ENCODE measurements at regions not wholly inside any gene's neighbourhood (a gene's known extent, or its start where the extent isn't known, plus 50 kb on each side); places are given as distances from the start of the nearest gene placed in this dataset.

GRCh38 chr2:82254728-82255127, 1950.2 kb upstream of the LRRTM1 start:
- CTCF ChIA-PET = no interaction called here
- no peaks in the 10 kb centered on the region for H3K4me1 ChIP-seq (ENCODE audit: control insufficient read depth, insufficient read depth, low read length)
- TF ChIP-seq, protein P1, sequence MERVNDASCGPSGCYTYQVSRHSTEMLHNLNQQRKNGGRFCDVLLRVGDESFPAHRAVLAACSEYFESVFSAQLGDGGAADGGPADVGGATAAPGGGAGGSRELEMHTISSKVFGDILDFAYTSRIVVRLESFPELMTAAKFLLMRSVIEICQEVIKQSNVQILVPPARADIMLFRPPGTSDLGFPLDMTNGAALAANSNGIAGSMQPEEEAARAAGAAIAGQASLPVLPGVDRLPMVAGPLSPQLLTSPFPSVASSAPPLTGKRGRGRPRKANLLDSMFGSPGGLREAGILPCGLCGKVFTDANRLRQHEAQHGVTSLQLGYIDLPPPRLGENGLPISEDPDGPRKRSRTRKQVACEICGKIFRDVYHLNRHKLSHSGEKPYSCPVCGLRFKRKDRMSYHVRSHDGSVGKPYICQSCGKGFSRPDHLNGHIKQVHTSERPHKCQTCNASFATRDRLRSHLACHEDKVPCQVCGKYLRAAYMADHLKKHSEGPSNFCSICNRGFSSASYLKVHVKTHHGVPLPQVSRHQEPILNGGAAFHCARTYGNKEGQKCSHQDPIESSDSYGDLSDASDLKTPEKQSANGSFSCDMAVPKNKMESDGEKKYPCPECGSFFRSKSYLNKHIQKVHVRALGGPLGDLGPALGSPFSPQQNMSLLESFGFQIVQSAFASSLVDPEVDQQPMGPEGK (tag by site-specific recombination; IDR thresholded peaks at IDR 0.05) = no peak
- TF ChIP-seq ZNF366 (tag by site-specific recombination; conservative IDR thresholded peaks at IDR 0.05) = no peak
- TF ChIP-seq BCL11B (tag by site-specific recombination; IDR thresholded peaks at IDR 0.05; ENCODE audit: low read depth) = no peak
- TF ChIP-seq ZNF335 (tag by site-specific recombination; conservative IDR thresholded peaks at IDR 0.05) = no peak
- TF ChIP-seq ZNF132 (tag by site-specific recombination; IDR thresholded peaks at IDR 0.05; ENCODE audit: borderline replicate concordance) = no peak
- TF ChIP-seq MYNN (tag by site-specific recombination; IDR thresholded peaks at IDR 0.05; ENCODE audit: borderline replicate concordance) = no peak
- no peak for TF ChIP-seq ZNF148 (tag by site-specific recombination; IDR thresholded peaks at IDR 0.05; ENCODE audit: borderline replicate concordance)
- TF ChIP-seq ZNF747 (tag by site-specific recombination; IDR thresholded peaks at IDR 0.05) = no peak
- TF ChIP-seq YY2 (tag by site-specific recombination; IDR thresholded peaks at IDR 0.05) = no peak
- no peak for TF ChIP-seq IKZF3 (tag by site-specific recombination; IDR thresholded peaks at IDR 0.05)
- TF ChIP-seq KLF9 (tag by site-specific recombination; IDR thresholded peaks at IDR 0.05; ENCODE audit: low read depth) = no peak
- TF ChIP-seq ZNF621 (tag by site-specific recombination; IDR thresholded peaks at IDR 0.05) = no peak
- TF ChIP-seq ZSCAN30 (tag by site-specific recombination; IDR thresholded peaks at IDR 0.05) = no peak
- no peak overlapping the region for H3K4me3 ChIP-seq (ENCODE audit: low read depth, low read length)
- POLR2A ChIA-PET = no interaction called here
- no peaks in the 10 kb centered on the region for H3K9me3 ChIP-seq (ENCODE audit: control insufficient read depth, insufficient read depth, low read depth, low read length)
- no peaks in the 10 kb centered on the region for H3K36me3 ChIP-seq (ENCODE audit: control insufficient read depth in 2 of 2, insufficient read depth in 1 of 2, low read length in 2 of 2)
- H3K27ac ChIP-seq (ENCODE audit: extremely low read depth, low read depth, low read length) = no peak overlapping the region

- H3K9me3 ChIP-seq (ENCODE audit: control insufficient read depth, insufficient read depth, low read depth, low read length) = no peaks in the 10 kb centered on the region
- H3K27ac ChIP-seq (ENCODE audit: extremely low read depth, low read depth, low read length) = no peak overlapping the region
- no peaks in the 10 kb centered on the region for H3K4me1 ChIP-seq (ENCODE audit: control insufficient read depth, insufficient read depth, low read length)
- no peaks in the 10 kb centered on the region for H3K36me3 ChIP-seq (ENCODE audit: control insufficient read depth in 2 of 2, insufficient read depth in 1 of 2, low read length in 2 of 2)
- ChIA-PET POLR2A (no interaction called here), CTCF (interaction anchor here (0.5 kb wide), 1 partner anchor 144 kb away, joined by 3 read pairs; no protein-coding TSS in a partner anchor)
- no peak overlapping the region for H3K4me3 ChIP-seq (ENCODE audit: low read depth, low read length)
- TF ChIP-seq, protein P2, sequence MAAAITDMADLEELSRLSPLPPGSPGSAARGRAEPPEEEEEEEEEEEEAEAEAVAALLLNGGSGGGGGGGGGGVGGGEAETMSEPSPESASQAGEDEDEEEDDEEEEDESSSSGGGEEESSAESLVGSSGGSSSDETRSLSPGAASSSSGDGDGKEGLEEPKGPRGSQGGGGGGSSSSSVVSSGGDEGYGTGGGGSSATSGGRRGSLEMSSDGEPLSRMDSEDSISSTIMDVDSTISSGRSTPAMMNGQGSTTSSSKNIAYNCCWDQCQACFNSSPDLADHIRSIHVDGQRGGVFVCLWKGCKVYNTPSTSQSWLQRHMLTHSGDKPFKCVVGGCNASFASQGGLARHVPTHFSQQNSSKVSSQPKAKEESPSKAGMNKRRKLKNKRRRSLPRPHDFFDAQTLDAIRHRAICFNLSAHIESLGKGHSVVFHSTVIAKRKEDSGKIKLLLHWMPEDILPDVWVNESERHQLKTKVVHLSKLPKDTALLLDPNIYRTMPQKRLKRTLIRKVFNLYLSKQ (tag by site-specific recombination; IDR thresholded peaks at IDR 0.05; ENCODE audit: borderline replicate concordance) = no peak
- no peak for TF ChIP-seq ZNF521 (tag by site-specific recombination; IDR thresholded peaks at IDR 0.05)
- no peak for TF ChIP-seq ZNF580 (tag by site-specific recombination; IDR thresholded peaks at IDR 0.05)
- TF ChIP-seq ZNF155 (tag by site-specific recombination; IDR thresholded peaks at IDR 0.05) = no peak
- no peak for TF ChIP-seq ZBTB10 (tag by site-specific recombination; IDR thresholded peaks at IDR 0.05)
- no peak for TF ChIP-seq ZNF146 (tag by site-specific recombination; IDR thresholded peaks at IDR 0.05)
- TF ChIP-seq, protein P3, sequence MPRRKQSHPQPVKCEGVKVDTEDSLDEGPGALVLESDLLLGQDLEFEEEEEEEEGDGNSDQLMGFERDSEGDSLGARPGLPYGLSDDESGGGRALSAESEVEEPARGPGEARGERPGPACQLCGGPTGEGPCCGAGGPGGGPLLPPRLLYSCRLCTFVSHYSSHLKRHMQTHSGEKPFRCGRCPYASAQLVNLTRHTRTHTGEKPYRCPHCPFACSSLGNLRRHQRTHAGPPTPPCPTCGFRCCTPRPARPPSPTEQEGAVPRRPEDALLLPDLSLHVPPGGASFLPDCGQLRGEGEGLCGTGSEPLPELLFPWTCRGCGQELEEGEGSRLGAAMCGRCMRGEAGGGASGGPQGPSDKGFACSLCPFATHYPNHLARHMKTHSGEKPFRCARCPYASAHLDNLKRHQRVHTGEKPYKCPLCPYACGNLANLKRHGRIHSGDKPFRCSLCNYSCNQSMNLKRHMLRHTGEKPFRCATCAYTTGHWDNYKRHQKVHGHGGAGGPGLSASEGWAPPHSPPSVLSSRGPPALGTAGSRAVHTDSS (tag by site-specific recombination; IDR thresholded peaks at IDR 0.05) = no peak
- TF ChIP-seq, protein P4, sequence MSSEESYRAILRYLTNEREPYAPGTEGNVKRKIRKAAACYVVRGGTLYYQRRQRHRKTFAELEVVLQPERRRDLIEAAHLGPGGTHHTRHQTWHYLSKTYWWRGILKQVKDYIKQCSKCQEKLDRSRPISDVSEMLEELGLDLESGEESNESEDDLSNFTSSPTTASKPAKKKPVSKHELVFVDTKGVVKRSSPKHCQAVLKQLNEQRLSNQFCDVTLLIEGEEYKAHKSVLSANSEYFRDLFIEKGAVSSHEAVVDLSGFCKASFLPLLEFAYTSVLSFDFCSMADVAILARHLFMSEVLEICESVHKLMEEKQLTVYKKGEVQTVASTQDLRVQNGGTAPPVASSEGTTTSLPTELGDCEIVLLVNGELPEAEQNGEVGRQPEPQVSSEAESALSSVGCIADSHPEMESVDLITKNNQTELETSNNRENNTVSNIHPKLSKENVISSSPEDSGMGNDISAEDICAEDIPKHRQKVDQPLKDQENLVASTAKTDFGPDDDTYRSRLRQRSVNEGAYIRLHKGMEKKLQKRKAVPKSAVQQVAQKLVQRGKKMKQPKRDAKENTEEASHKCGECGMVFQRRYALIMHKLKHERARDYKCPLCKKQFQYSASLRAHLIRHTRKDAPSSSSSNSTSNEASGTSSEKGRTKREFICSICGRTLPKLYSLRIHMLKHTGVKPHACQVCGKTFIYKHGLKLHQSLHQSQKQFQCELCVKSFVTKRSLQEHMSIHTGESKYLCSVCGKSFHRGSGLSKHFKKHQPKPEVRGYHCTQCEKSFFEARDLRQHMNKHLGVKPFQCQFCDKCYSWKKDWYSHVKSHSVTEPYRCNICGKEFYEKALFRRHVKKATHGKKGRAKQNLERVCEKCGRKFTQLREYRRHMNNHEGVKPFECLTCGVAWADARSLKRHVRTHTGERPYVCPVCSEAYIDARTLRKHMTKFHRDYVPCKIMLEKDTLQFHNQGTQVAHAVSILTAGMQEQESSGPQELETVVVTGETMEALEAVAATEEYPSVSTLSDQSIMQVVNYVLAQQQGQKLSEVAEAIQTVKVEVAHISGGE (tag by site-specific recombination; conservative IDR thresholded peaks at IDR 0.05; ENCODE audit: low read depth) = no peak
Measured at GRCh38 chr2:82246220-82246775, 1941.7 kb upstream of the LRRTM1 start.

Measured in HEK293 (cell line).